Body of pancreas (tissue), 4 donors: ENCODE measurements at regions not wholly inside any gene's neighbourhood (a gene's known extent, or its start where the extent isn't known, plus 50 kb on each side); places are given as distances from the start of the nearest gene placed in this dataset.

Experiments
- ATAC-seq: fragments of 150-250 bp; one replicate; pipeline ENCODE4 v1.9.1; 2016
- DNase-seq, 4 donors: peaks; one replicate each; pipeline ENCODE4 v3.0.0-alpha.2; 2019
- H3K27ac ChIP-seq, 4 donors: fragments of 200-600 bp; sonication (generic); 1 replicate in 3 of 4; 2 replicates in 1 of 4; pipeline versions ENCODE4 v1.5.1 to v1.6.1; 2016 to 2019; ENCODE audit warnings: mild to moderate bottlenecking in 1 of 4, mixed read lengths in 1 of 4, moderate library complexity in 1 of 4
- H3K27me3 ChIP-seq, 2 donors: fragments of 200-600 bp; sonication (generic); one replicate each; pipeline ENCODE4 v1.6.0; 2016; ENCODE audit warnings: mild to moderate bottlenecking in 1 of 2
- H3K36me3 ChIP-seq, 2 donors: fragments of 200-600 bp; sonication (generic); replicated peaks in 1 of 2; 2 replicates each; pipeline ENCODE4 v1.5.1; 2016; ENCODE audit warnings: low read depth in 2 of 2; ENCODE audit not compliant: insufficient read depth in 1 of 2
- H3K4me1 ChIP-seq: fragments of 200-600 bp; sonication (generic); one replicate; pipeline ENCODE4 v1.6.0; 2016
- H3K4me3 ChIP-seq, 2 donors: fragments of 200-600 bp; sonication (generic); 1 replicate in 1 of 2; 2 replicates in 1 of 2; pipeline ENCODE4 v1.5.1; 2016 to 2019
- H3K9me3 ChIP-seq, 3 donors: fragments of 200-600 bp; sonication (generic); 1 replicate in 2 of 3; 2 replicates in 1 of 3; pipeline ENCODE4 v1.5.1; 2016
- POLR2A ChIP-seq, 3 donors: fragments of 450-650 bp; IDR thresholded peaks; one replicate each; pipeline ENCODE4 v1.6.1; 2016; ENCODE audit warnings: antibody characterized with exemption in 3 of 3, mild to moderate bottlenecking in 2 of 3
- WGBS, 2 donors: methylation state at CpG; one replicate each; pipeline ENCODE4 v1.1.5; 2017; 5-methylcytosine and 5-hydroxymethylcytosine counted together
- intact Hi-C: fragments of 100-400 bp; cut with DNase I; formaldehyde crosslinking; loops from one replicate; pipeline ENCODE4 v1.15.1; 2023
- TF ChIP-seq, protein P1 (sequence below), 7 experiments: fragments of 450-650 bp in 4 of 7; fragments of 200-600 bp in 3 of 7; sonication (generic) in 3 of 7; IDR thresholded peaks; one replicate each; pipeline ENCODE4 v1.5.1; 2016 to 2019; ENCODE audit warnings: antibody characterized with exemption in 7 of 7

GRCh38 chr9:89871871-89872331, 267.1 kb downstream of the GADD45G start:
- Histone ChIP-seq H3K36me3 (no peaks in the 10 kb centered on the region), H3K9me3 (no peaks in the 10 kb centered on the region), H3K27ac (no peak overlapping the region), H3K4me1 (no peaks in the 10 kb centered on the region), H3K27me3 (no peaks in the 10 kb centered on the region), H3K4me3 (no peak overlapping the region)
- WGBS, 2 donors, result 92 to 94% methylated on average over 5 of the region's 5 CpGs
- intact Hi-C loops, result no loop called here
- ATAC-seq, result no peak
- TF ChIP-seq POLR2A (IDR thresholded peaks at IDR 0.05), result no peak
- TF ChIP-seq, protein P1, sequence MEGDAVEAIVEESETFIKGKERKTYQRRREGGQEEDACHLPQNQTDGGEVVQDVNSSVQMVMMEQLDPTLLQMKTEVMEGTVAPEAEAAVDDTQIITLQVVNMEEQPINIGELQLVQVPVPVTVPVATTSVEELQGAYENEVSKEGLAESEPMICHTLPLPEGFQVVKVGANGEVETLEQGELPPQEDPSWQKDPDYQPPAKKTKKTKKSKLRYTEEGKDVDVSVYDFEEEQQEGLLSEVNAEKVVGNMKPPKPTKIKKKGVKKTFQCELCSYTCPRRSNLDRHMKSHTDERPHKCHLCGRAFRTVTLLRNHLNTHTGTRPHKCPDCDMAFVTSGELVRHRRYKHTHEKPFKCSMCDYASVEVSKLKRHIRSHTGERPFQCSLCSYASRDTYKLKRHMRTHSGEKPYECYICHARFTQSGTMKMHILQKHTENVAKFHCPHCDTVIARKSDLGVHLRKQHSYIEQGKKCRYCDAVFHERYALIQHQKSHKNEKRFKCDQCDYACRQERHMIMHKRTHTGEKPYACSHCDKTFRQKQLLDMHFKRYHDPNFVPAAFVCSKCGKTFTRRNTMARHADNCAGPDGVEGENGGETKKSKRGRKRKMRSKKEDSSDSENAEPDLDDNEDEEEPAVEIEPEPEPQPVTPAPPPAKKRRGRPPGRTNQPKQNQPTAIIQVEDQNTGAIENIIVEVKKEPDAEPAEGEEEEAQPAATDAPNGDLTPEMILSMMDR (IDR thresholded peaks at IDR 0.05), result no peak
- DNase-seq, result peak in 1 of 4 donors; percentile 3

- Histone ChIP-seq H3K9me3 (no peaks in the 10 kb centered on the region), H3K36me3 (no peaks in the 10 kb centered on the region), H3K4me1 (no peaks in the 10 kb centered on the region), H3K27ac (no peak overlapping the region), H3K4me3 (no peak overlapping the region), H3K27me3 (no peaks in the 10 kb centered on the region)
- intact Hi-C loops, result no loop called here
- DNase-seq, result peak in 1 of 4 donors; percentile 7
- no peak for ATAC-seq
- 71 to 79% methylated on average over 5 to 9 of the region's 9 CpGs for WGBS, 2 donors
- TF ChIP-seq, protein P1 (IDR thresholded peaks at IDR 0.05), result no peak
- TF ChIP-seq POLR2A (IDR thresholded peaks at IDR 0.05), result no peak
These were observed 267.7 kb downstream of the GADD45G start for GRCh38 chr9:89872426-89872912.

DNA sequence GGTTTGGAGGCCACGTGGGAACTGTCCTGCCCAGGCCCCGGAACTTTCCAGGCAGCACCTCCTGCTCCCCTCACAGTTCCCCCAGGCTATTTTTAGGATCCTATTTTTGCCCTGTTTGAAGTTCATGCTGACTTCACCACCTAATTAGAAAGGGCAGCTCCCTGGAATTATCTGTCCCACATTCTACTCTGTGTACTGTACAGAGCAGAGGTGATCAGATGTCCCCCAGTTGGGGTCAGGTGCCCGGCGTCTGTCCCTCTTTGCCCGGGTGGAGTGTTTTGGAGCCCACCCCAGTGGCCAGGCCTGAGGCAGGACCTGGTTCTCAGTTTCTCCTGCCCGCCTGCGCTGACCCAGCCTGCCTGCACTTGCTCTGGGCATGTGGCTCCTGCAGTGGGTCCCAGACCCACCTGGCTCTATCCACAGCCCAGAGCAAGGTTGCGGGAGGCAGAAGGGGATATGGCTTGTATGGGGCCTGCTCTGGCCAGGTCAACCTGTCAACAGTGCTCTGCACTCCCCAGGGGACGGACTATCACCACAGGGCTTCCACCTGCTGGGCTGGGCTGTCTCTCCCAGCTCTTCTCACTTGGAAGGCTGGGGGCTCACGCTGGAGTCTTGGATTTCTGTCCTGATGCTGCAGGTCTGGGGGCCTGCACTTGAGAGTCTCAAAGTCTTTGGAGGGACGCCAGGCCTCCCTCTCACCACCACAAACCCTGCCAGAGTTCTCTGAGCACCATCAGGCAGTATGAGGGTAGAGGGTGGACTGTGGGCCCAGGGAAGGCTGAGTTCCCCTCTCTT, 268.3 kb downstream of the GADD45G start:
- Histone ChIP-seq H3K27me3 (no peaks in the 10 kb centered on the region), H3K9me3 (no peaks in the 10 kb centered on the region), H3K36me3 (no peaks in the 10 kb centered on the region), H3K4me3 (no peak overlapping the region), H3K4me1 (peaks cover under 1% of the 10 kb centered on the region), H3K27ac (no peak overlapping the region)
- TF ChIP-seq, protein P1 (IDR thresholded peaks at IDR 0.05), result no peak
- TF ChIP-seq POLR2A (IDR thresholded peaks at IDR 0.05), result no peak
- WGBS, 2 donors, result 81 to 83% methylated on average over 6 to 11 of the region's 11 CpGs
- DNase-seq (peak in 1 of 4 donors; percentile 8), ATAC-seq (no peak)
- intact Hi-C loops, result no loop called here

GRCh38 chr9:89873801-89874200, 269.0 kb downstream of the GADD45G start:
- intact Hi-C loops, result no loop called here
- WGBS, 2 donors, result 78 to 92% methylated on average over 7 to 8 of the region's 8 CpGs
- DNase-seq, result peak in 1 of 4 donors; percentile 1

More at GRCh38 chr9:89873801-89874200, 269.0 kb downstream of the GADD45G start:
- no peak for ATAC-seq
- no peak for TF ChIP-seq POLR2A (IDR thresholded peaks at IDR 0.05)
- TF ChIP-seq, protein P1 (IDR thresholded peaks at IDR 0.05), result no peak
- Histone ChIP-seq H3K9me3 (no peaks in the 10 kb centered on the region), H3K4me3 (no peak overlapping the region), H3K36me3 (no peaks in the 10 kb centered on the region), H3K27me3 (no peaks in the 10 kb centered on the region), H3K27ac (no peak overlapping the region), H3K4me1 (peaks cover 8% of the 10 kb centered on the region)
